GM12874 (cell line): ENCODE measurements at regions not wholly inside any gene's neighbourhood (a gene's known extent, or its start where the extent isn't known, plus 50 kb on each side); places are given as distances from the start of the nearest gene placed in this dataset.

Experiments used
- TF ChIP-seq, protein P1 (sequence below): IDR thresholded peaks from 2 replicates; pipeline ENCODE4 v1.5.1; 2011; ENCODE audit warnings: low read depth, mild to moderate bottlenecking, control low read depth, low read length, moderate library complexity; ENCODE audit not compliant: insufficient read depth

DNA sequence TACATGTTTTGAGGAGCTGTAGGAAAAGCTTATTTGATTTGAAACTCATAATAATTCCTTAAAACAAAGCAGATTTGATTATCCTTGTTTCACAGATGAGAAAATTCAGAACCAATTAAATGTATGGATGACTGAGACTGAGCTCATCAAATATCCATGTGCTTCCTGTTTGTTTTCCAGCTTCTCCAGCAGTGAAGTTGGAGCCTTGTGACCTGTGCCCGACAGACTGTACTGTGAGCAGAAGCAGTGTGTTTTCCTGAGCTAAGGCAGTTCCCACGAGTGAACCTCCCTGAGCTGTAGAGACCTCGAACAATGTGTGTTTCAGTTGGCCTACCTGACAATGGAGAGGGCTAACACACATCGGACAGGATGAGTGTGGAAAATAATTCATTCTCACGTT, 599.5 kb upstream of the NRSN1 start:
- TF ChIP-seq, protein P1, sequence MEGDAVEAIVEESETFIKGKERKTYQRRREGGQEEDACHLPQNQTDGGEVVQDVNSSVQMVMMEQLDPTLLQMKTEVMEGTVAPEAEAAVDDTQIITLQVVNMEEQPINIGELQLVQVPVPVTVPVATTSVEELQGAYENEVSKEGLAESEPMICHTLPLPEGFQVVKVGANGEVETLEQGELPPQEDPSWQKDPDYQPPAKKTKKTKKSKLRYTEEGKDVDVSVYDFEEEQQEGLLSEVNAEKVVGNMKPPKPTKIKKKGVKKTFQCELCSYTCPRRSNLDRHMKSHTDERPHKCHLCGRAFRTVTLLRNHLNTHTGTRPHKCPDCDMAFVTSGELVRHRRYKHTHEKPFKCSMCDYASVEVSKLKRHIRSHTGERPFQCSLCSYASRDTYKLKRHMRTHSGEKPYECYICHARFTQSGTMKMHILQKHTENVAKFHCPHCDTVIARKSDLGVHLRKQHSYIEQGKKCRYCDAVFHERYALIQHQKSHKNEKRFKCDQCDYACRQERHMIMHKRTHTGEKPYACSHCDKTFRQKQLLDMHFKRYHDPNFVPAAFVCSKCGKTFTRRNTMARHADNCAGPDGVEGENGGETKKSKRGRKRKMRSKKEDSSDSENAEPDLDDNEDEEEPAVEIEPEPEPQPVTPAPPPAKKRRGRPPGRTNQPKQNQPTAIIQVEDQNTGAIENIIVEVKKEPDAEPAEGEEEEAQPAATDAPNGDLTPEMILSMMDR = no peak

DNA sequence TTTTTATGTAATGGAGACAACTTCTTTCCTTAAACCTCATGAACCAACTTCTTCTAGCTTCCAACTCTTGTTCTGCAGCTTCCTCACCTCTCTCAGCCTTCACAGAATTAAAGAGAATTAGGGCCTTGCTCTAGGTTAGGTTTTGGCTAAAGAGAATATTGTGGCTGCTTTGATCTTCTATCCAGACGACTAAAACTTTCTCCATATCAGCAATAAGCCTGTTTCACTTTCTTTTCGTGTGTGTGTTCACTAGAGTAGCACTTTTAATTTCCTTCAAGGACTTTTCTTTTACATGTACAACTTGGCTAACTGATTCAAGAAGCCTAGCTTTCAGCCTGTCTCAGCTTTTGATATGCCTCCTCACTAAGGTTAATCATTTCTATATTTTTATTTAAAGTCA, 596.1 kb upstream of the NRSN1 start:
- TF ChIP-seq, protein P1 = no peak

DNA sequence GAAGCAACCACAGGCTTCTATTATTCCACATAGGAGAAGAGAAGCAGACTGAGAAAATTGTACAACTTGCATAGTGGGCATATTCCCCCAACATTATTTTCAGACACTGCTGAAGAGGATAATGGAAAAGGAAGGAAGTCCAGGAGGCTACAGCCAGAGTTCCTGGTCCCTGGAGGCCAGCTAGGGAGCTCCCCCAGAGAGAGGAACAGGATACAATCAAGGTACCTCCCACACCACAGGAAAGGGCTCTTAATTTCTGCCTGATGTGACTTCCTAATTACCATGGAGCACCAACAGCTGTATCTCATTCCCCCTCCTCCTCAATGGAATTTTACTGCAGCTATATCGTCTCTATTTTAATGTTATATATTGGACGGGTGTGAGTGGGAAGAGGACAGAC, 594.3 kb upstream of the NRSN1 start:
- TF ChIP-seq, protein P1 = no peak

DNA sequence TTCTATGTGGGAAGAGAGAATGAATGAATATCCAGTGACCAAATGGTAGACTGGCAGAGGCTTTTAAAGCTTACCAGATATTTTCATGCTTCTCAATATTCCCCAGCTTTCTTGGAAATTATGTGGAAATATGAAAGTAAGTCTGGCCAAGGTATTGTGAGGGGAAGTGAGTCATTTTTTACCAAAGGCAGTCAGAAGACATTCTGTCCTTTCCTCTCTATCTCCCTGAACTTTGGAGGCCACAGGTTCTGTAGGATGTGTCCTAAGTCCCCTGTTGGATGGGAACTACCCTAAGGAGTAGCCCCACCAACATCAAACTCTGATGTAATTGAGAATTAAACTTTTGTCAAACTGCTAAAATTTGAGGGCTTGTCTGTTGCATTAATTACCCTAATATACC, 593.8 kb upstream of the NRSN1 start:
- TF ChIP-seq, protein P1 = no peak

DNA sequence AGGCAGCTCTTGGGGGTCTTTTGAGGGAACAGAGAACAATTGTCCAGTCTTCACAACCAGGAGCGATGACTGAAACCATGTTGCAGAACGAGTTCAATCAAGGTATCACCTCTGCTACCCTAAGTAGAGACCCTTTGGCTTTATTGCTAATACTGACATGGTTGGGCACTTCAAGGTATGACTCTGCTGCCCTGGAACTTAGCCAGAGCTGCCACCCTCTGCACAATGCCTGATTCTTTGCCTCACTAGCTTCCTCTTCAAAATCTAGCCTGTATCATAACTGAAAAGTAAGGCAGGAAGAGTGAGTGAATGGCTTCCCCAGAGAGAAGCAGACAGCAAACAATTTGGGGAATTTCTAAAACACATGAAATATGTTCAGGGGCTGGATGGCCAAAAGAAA, 592.7 kb upstream of the NRSN1 start:
- TF ChIP-seq, protein P1 = no peak

DNA sequence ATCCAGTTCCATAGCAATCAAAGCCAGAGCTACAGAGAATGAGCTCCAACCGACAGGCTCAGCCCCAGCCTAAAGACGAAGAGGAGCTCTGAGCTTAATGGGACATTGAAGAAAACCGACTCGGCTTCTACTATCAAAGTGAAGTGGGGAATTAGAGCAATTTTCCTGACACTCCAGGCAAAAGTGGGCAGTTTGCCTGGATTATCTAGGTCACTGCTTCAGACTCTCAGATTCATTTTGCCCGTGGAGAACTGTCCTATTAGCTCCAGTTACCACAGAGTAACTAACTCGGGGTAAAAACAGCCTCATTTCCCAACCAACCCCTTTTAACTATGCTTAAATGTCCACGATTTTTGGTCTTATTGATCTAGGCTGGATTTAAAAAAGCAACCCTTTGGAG, 592.1 kb upstream of the NRSN1 start:
- TF ChIP-seq, protein P1 = no peak

DNA sequence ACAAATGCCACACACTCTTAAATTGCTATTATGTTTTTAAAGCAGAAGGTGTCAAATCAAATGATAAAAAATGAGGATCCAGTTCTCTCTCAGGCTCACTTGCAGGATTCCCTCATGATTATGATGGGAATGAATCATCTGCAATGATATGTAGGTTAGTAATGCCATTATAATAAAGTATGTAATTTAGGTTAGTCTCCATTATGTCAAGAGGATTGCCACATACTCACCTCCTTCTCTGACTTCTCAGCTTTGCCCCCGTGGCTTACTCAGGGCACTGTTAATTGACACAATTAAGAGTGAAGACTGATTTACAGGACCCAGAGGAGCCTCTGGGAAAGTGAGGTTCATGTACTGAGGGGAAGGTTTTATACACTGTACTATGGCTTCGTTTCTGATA, 591.7 kb upstream of the NRSN1 start:
- TF ChIP-seq, protein P1 = no peak

DNA sequence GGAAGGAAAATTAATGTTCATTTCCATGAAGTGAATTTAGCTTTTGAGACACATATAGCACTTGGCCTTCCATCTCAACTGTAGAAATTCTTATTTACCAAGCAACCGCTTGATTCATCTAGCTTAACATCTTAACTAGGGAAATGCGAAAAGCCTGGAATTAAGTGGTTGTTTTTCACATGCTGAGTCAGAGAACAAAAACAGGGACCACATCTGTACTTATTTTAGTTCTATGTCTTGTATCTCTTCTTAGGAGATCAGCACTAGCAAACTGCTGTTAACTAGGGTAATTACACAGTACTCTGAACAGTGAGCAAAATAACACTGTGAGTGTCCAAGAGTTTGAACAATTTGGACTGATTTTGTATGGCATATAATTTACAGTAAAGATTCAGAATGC, 590.9 kb upstream of the NRSN1 start:
- TF ChIP-seq, protein P1 = no peak
